KOPT-K1 (cell line): ENCODE measurements at regions not wholly inside any gene's neighbourhood (a gene's known extent, or its start where the extent isn't known, plus 50 kb on each side); places are given as distances from the start of the nearest gene placed in this dataset.
"Not testable (repeated sequence)": the region's sequence is repeated elsewhere in the genome, so short reads cannot be mapped to it uniquely, and the experiment has no call there.

Experiments used
- H3K27ac ChIP-seq: fragments of 200-600 bp; sonication (generic); 2 replicates; pipeline ENCODE4 v1.5.1; 2016; ENCODE audit warnings: antibody characterized with exemption, mild to moderate bottlenecking, low read depth, low read length; ENCODE audit not compliant: poor library complexity, severe bottlenecking
- H3K36me3 ChIP-seq: fragments of 200-600 bp; sonication (generic); 2 replicates; pipeline ENCODE4 v1.5.1; 2017; ENCODE audit warnings: antibody characterized with exemption, mild to moderate bottlenecking, low read length, moderate library complexity; ENCODE audit not compliant: insufficient read depth
- H3K9me3 ChIP-seq: fragments of 200-600 bp; sonication (generic); 2 replicates; pipeline ENCODE4 v1.5.1; 2017; ENCODE audit warnings: antibody characterized with exemption, low read length, mild to moderate bottlenecking; ENCODE audit not compliant: insufficient read depth, poor library complexity, severe bottlenecking

DNA sequence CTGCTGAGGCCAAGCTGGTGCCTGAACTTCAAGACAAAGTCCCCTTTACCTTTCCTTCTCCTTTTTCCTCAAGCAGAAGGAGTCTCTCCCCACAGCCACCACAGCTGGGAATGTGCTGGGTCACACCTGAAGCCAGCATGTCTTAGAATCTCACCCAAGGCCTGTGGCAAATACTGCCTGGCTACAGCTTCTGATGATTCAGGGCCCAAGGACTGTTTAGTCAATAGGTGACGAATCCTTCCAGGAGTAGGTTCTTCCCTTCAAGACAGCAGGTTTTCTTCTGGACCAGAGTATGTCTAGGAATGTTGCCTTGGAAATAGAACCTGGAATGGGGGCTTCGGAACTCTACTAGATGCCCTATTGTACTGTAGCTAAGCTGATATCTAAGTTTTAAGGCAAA, 374.6 kb downstream of the KIF20B start:
- Histone ChIP-seq H3K36me3 (no peaks in the 10 kb centered on the region), H3K9me3 (no peaks in the 10 kb centered on the region), H3K27ac (no peak overlapping the region)

GRCh38 chr10:90079819-90080218, 378.4 kb downstream of the KIF20B start:
- H3K27ac ChIP-seq: no peak overlapping the region
- no peaks in the 10 kb centered on the region for H3K9me3 ChIP-seq
- no peaks in the 10 kb centered on the region for H3K36me3 ChIP-seq

GRCh38 chr10:90086606-90087190, 385.3 kb downstream of the KIF20B start:
- not testable (repeated sequence) for H3K36me3 ChIP-seq, H3K9me3 ChIP-seq, H3K27ac ChIP-seq

- Histone ChIP-seq H3K36me3 (no peaks in the 10 kb centered on the region), H3K27ac (no peak overlapping the region), H3K9me3 (no peaks in the 10 kb centered on the region)
Measured at GRCh38 chr10:90087197-90088023, 386.0 kb downstream of the KIF20B start.

DNA sequence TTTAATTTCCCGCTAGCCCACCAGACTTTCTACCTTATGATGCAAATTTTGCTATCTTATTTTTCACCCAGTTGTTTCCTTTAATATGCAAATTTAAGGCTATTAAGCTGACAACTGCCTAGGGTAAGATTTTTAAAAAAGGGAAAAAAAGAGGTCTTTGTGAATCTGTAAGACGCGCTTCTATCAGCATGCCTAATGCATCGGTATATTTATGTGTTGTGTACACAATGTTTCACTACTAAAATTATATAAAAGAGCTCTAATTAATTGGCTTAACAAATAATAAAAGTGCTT, 386.6 kb downstream of the KIF20B start:
- H3K36me3 ChIP-seq: no peaks in the 10 kb centered on the region
- no peak overlapping the region for H3K27ac ChIP-seq
- H3K9me3 ChIP-seq: no peaks in the 10 kb centered on the region

DNA sequence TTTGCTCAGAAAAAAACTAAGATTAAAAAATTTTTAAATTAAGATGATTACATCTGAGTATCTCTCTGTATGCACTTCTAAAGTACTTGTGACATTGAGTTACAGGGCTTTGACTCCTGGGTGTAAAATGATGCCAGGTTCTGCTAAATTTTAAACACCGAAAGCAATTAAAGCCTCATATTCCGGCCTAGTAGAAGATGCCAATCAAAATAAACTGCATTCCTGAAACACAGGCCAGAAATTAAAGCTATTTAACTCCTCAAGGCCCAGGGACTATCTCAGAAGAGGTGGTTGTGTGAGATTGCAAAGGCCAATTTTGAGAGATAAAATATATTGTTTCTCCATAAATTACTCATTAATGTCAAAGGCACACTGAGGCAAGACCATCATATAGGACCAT, 388.3 kb downstream of the KIF20B start:
- H3K9me3 ChIP-seq: no peaks in the 10 kb centered on the region
- H3K36me3 ChIP-seq: no peaks in the 10 kb centered on the region
- no peak overlapping the region for H3K27ac ChIP-seq

- no peak overlapping the region for H3K27ac ChIP-seq
- H3K9me3 ChIP-seq: no peaks in the 10 kb centered on the region
- H3K36me3 ChIP-seq: no peaks in the 10 kb centered on the region
Measured at GRCh38 chr10:90096196-90096595, 394.8 kb downstream of the KIF20B start.

- not testable (repeated sequence) for H3K36me3 ChIP-seq, H3K27ac ChIP-seq, H3K9me3 ChIP-seq
Measured at GRCh38 chr10:90107581-90107980, 406.2 kb downstream of the KIF20B start.

GRCh38 chr10:90111671-90112070, 410.3 kb downstream of the KIF20B start:
- Histone ChIP-seq H3K36me3 (no peaks in the 10 kb centered on the region), H3K27ac (no peak overlapping the region), H3K9me3 (no peaks in the 10 kb centered on the region)

DNA sequence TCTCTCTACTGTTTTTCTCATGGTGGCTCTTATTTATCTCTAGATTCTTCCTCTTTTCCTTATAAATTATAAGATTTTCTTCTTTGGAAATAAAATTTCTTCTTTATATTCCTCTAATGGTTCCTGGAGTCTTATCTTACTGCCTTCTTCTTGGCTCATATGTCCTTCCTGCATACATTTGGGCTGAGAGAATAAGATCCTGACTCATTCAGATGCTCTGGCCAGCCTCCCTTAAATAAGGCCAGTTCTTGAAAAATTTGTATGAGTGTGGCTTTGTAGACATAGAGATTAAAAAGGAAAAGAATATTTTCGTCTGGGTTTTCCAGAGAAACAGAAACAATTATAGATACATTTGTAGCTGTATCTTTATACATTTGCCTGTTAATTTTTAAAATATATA, 411.3 kb downstream of the KIF20B start:
- Histone ChIP-seq H3K27ac (no peak overlapping the region), H3K9me3 (no peaks in the 10 kb centered on the region)

GRCh38 chr10:90118567-90118966, 417.2 kb downstream of the KIF20B start:
- H3K36me3 ChIP-seq, H3K27ac ChIP-seq, H3K9me3 ChIP-seq: not testable (repeated sequence)

More for the DNA sequence above, 411.3 kb downstream of the KIF20B start:
- no peaks in the 10 kb centered on the region for H3K36me3 ChIP-seq

DNA sequence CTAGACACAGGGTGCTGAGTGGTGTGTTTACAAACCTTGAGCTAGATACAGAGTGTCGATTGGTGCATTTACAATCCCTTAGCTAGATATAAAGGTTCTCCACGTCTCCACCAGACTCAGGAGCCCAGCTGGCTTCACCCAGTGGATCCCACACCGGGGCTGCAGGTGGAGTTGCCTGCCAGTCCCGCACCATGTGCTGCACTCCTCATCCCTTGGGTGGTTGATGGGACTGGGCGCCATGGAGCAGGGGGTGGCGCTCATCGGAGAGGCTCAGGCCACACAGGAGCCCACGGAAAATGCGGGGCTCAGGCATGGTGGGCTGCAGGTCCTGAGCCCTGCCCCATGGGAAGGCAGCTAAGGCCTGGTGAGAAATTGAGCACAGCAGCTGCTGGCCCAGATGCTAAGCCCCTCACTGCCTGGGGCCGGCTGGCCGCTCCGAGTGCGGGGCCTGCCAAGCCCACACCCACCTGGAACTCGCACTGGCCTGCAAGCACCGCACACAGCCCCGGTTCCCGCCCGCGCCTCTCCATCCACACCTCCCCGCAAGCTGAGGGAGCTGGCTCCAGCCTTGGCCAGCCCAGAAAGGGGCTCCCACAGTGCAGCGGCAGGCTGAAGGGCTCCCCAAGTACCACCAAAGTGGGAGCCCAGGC, 418.4 kb downstream of the KIF20B start:
- H3K27ac ChIP-seq, H3K9me3 ChIP-seq, H3K36me3 ChIP-seq: not testable (repeated sequence)

- Histone ChIP-seq H3K9me3 (no peaks in the 10 kb centered on the region), H3K27ac (no peak overlapping the region), H3K36me3 (no peaks in the 10 kb centered on the region)
Measured at GRCh38 chr10:90125456-90126255, 424.3 kb downstream of the KIF20B start.

DNA sequence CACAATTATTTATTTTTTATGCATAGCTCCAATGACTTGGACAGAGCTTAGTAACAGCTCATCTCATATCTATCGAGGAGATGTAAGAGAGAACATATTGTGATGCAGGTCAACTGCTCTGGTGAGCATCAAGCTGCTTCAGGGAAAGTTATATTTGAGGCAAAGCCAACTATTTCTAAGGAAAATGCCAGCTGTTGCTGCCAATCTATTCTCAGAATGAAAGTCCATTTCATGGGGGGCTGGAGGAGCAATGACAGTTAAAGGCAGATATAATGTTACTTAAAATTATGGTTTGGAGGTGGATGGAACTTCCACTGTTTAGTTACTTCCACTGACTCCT, 424.8 kb downstream of the KIF20B start:
- no peak overlapping the region for H3K27ac ChIP-seq
- no peaks in the 10 kb centered on the region for H3K36me3 ChIP-seq
- no peaks in the 10 kb centered on the region for H3K9me3 ChIP-seq

- Histone ChIP-seq H3K9me3 (peaks cover 4% of the 10 kb centered on the region), H3K36me3 (no peaks in the 10 kb centered on the region), H3K27ac (no peak overlapping the region)
Measured at GRCh38 chr10:90130321-90131086, 429.1 kb downstream of the KIF20B start.
